CD4-positive, alpha-beta T cell treated with Interleukin-21 for 1 hour (primary cell): ENCODE measurements at regions not wholly inside any gene's neighbourhood (a gene's known extent, or its start where the extent isn't known, plus 50 kb on each side); places are given as distances from the start of the nearest gene placed in this dataset.
A peak's percentile ranks its signal among the peaks of the same experiment; 100 is the strongest.
"Not testable (repeated sequence)": the region's sequence is repeated elsewhere in the genome, so short reads cannot be mapped to it uniquely, and the experiment has no call there.

Source experiments
- DNase-seq: peaks from one replicate; pipeline ENCODE4 v3.0.0-alpha.2; 2020

GRCh38 chr16:56011808-56012481 lies 136.8 kb upstream of the CES5A start:
- no peak for DNase-seq

DNA sequence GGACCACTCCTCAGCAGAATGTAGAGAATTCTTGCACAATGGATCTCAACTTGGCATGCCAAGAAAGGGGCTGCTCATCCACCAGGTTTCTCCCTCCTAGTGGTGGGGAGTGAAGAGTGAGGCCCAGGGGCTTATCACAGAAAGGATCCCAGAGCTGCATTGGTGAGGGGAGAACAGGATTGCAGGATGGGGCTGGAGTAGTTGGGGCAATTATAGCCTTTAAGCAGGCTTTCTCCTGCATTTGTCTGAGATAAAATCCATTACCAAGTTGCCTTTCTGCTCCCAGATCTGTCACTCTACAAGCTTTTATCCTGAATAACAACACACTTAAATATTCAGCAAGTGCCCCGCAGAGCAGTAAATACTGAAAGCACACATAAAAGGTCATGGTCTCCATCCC lies 130.8 kb upstream of the CES5A start:
- no peak for DNase-seq

- DNase-seq, result no peak
These were observed 124.5 kb upstream of the CES5A start for GRCh38 chr16:55999683-56000082.

GRCh38 chr16:55993088-55993487 lies 117.9 kb upstream of the CES5A start:
- no peak for DNase-seq

GRCh38 chr16:55992551-55992950 lies 117.4 kb upstream of the CES5A start:
- DNase-seq, result no peak

DNA sequence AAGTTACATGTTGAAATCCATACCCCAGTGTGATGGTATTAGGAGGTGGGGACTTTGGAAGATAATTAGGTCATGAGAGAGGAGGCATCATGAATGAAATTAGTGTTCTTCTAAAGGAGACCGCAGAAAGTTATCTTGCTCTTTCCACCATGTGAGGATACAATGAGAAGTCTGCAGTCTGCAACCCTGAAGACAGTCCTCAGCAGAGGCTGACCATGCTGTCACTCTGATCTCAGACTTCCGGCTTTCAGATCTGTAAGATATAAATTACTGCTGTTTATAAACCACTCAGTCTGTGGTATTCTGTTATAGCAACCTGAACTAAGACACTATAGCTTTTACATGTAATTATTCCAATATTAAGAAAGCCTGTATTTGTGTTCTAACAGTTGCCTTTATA lies 116.7 kb upstream of the CES5A start:
- DNase-seq, result no peak

DNA sequence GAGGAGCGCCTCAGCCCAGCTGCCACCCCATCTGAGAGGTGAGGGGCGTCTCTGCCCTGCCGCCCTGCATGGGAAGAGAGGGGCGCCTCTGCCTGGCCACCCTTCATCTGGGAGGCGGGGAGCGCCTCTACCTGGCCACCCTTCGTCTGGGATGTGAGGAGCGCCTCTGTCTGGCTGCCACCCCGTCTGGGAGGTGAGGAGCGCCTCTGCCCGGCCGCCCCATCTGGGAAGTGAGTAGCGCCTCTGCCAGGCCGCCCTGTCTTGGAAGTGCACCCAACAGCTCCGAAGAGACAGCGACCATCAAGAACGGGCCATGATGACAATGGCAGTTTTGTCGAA lies 114.4 kb upstream of the CES5A start:
- DNase-seq, result no peak

DNA sequence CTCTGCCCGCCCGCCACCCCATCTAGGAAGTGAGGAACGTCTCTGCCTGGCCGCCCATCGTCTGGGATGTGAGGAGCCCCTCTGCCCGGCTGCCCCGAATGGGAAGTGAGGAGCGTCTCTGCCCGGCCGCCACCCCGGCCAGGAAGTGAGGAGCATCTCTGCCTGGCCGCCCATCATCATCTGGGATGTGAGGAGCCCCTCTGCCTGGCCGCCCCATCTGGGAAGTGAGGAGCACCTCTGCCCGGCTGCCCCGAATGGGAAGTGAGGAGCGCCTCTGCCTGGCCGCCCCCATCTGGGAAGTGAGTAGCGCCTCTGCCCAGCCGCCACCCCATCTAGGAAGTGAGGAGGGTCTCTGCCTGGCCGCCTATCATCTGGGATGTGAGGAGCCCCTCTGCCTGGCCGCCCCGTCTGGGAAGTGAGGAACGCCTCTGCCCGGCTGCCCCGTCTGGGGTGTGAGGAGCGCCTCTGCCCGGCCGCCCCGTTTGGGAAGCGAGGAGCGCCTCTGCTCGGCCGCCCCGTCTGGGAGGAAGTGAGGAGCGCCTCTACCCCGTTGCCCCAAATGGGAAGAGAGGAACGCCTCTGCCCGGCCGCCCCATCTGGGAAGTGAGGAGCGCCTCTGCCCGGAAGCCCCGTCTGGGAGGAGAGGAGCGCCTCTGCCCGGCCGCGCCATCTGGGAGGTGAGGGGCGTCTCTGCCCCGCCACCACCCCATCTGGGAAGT lies 113.8 kb upstream of the CES5A start:
- not testable (repeated sequence) for DNase-seq

DNA sequence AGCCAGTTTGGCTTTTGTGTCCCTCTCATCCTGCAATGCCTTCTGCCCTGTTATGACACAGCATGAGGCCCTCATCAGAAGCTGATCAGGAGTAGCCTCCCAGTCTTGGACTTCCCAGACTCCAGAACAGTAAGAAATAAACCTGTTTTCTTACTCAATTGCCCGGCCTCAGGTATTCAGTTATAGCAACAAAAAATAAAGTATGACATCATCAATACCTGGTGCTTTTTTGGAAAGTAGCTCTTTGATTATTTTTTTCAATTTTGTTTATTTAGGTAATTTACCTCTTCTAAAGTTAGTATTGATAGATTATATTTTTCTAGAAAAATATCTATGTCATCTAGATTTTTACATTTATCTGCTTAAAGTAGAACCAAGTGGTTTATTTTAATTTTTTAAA lies 112.8 kb upstream of the CES5A start:
- DNase-seq, result no peak

- no peak for DNase-seq
These were observed 107.4 kb upstream of the CES5A start for GRCh38 chr16:55982597-55982996.

- no peak for DNase-seq
These were observed 106.4 kb upstream of the CES5A start for GRCh38 chr16:55981557-55981956.

DNA sequence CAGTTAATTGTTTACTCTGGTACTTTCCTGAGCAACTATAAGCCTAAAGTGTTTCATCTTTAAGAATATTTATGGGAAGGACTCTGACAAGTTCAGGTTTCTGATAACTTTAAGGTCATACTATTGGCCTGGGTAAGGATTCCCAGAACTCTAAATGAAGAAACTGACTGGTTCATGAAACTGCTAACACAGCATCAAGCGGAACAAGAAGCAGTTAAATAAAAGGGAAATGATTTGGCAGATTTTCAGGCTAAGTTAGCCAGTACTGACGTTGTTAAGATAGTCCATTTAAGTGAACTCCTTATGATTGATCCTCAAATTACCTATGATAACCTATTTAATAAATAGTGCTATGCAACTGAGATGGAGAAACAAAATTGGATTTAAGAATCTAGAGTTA lies 101.6 kb upstream of the CES5A start:
- DNase-seq, result no peak

DNA sequence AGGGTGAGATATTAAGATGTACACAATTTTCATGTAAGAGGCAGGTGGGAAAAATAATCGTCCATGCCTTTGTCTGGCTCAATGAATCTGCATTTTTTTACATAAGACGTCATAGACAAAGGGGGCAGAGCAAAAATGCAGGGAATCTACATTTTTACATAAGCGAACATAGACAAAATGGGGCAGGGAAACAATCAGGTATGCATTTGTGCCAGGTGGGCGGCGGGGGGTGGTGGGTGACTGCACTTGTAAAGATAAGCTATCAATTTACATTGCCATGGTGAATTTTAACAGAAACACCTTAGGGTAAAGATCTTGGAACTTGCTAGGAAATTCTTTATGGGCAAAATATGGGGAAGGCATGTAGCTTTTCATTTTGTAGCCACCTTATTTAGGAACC lies 96.3 kb upstream of the CES5A start:
- no peak for DNase-seq

DNA sequence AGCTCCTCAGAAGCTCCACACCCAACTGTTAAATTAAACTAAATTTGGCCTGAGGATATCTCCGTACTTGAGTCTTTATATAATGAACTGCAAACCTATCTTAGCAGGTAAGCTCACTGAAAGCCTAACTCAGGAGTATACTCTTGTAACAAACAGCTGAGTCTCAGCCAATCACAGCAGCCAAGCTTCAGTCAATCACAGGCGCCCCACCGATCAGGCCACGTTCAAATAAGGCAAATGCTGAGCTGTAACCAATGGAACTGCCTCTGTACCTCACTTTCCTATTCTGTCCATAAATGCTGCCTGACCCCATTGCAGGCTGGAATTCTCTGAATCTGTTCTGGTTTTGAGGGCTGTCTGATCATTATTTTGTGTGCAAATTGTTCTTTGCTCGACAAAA lies 93.0 kb upstream of the CES5A start:
- DNase-seq, result no peak

- no peak for DNase-seq
These were observed 89.8 kb upstream of the CES5A start for GRCh38 chr16:55964923-55965475.

DNA sequence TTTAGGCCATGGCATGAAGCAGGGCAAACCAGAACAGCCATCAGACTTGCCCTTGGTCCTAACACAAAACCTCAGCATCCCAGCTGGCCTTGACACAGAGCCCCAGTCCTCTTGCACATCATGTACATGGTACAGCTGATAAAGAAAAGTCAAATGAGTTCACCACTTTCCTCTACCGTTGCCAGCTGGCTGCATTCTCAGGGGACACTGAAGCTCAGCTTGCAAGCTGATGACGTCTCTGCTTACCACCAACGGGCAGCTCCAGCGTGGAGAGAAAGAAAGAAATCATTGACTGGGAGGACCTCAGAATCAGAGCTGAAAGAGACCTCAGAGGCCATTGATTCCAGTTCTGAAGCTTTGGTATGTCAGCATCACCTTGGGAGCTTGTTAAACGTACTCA lies 80.7 kb upstream of the CES5A start:
- no peak for DNase-seq

DNA sequence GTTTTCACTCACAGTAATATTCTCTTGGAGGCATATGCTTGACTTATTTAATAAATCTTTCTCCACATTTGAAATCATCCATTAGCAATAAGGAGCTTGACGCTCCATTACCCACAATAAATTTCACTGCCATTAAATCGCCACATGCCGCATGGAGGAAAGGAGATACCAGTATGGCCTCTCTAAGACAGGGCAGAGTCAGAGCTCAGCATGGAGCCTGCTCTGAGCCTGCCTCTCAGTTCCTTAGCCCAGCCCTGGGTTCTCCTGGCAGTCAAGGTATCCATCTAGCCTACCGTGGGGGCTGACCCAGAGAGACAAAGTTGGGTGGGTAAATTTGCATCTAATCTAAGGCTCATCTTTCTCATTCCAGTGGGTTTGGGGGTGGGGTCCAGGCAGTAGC lies 80.3 kb upstream of the CES5A start:
- DNase-seq, result no peak

GRCh38 chr16:55954906-55955305 lies 79.7 kb upstream of the CES5A start:
- no peak for DNase-seq

DNA sequence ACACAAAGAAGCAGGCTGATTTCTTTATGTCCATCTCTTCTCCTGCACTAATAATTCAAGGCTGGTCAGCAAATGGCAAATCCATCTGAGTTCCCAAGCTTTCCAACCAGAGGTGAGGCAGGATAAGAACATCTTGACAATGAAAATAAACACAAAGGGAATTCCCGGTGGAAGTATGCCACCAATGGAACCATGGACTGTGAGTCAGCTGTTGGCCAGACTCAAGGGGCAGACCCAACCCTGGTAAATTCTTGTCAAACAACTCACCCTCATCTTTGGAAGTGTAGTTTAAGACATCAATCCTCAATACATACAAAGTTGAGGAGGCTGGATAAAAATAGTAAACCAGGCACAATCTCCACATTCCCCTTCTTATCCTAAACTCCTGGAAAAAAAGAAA lies 74.3 kb upstream of the CES5A start:
- no peak for DNase-seq

DNA sequence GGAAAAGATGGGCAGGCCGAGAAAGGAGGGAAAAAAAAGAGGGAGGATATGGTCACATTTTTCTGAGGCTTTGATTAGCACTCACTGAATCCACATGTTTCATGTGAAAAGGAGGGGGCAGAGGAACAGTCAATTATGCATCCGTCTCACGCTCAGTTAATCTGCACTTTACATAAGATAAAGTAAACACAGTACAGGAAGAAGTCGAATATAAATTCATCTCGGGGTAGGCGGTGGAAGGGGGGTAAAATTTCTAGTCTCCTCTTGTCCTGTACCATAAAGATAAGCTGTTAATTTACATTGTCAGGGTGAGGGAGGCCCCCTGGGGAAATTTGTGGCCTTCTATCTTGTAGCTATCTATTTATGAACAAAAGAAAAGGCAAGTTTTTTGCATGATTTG lies 73.1 kb upstream of the CES5A start:
- no peak for DNase-seq

DNA sequence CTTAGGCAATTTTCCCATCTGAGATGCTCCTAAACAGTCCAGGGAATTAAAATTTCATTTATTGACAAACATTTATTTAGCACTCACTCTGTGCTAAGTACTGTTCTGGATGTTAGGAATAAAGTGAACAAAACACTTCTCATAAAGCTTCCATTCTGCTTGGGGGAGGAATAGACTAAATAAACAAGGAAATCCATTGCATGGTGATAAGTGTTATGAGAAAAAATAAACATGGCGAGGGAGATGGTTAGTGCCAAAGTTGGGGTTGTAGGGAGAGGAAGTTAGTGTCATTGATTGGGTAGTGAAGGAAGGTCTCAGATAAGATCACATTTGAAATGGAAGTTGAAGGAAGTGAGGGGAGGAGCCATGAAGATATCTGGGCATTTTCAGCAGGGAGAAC lies 72.2 kb upstream of the CES5A start:
- no peak for DNase-seq

DNA sequence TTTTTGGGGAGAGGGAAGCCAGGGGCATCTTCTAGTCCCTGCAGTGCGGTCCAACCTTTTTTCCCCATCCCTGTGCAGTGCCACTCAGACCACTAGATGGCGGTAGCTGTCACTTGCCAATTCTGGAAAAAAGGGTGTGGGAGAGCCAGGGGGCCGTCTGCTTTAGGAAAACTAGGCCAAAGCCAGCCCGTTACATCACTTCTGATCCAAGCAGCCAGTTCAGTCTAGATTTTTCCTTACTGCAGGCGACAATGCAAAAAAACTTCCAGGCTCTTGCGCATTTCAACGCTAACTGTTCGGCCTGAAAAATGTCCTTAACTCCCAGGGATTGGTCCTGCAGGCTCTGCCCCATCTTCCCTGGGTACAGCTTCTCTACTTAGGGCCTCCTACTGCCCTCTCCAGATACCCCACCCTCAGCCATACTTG lies 69.2 kb upstream of the CES5A start:
- peak; percentile 57 for DNase-seq

DNA sequence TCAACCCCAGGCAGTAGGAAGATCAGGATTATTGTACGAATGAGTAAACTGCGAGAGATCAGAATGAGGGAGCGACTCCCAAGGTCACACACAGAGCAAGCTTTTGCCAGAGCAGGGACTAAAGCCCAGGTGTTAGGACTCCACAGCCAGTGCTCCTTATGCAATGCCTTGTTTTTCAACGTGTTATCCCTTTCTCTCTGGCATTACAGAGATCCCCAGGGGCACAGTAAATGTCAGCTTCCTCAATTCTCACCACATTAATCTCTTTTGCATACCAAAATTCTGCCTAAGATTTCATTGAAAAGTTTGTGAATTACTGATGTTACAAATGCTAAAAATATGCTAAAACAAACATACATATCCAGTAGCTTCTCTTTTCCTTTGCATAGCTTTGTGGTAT lies 68.1 kb upstream of the CES5A start:
- DNase-seq, result no peak

- DNase-seq, result no peak
These were observed 67.6 kb upstream of the CES5A start for GRCh38 chr16:55942821-55943220.

DNA sequence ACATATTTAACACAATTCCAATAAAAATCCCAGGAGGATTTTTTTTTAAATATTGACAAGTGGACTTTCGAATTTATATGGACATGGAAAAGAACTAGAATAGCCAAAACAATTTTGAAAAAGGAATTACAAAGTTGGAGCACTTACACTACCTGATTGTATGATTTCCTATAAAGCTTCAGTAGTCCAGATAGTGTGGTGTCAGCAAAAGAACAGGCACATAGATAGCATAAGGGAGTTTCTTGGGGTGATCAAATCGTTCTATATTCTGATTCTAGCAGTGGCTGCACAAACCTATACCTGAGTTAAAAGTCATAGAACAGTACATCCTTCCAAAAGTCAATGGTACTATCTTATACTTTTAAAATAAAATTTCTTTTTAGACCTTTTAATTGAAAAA lies 66.4 kb upstream of the CES5A start:
- no peak for DNase-seq
